GM21717 (cell line): ENCODE measurements at regions not wholly inside any gene's neighbourhood (a gene's known extent, or its start where the extent isn't known, plus 50 kb on each side); places are given as distances from the start of the nearest gene placed in this dataset.

Experiments used
- ATAC-seq: cut with Tn5 transposase; IDR thresholded peaks from one replicate; pipeline ENCODE4 v1.9.1; 2021; ENCODE audit warnings: mild to moderate bottlenecking, moderate library complexity; ENCODE audit not compliant: unreplicated experiment

DNA sequence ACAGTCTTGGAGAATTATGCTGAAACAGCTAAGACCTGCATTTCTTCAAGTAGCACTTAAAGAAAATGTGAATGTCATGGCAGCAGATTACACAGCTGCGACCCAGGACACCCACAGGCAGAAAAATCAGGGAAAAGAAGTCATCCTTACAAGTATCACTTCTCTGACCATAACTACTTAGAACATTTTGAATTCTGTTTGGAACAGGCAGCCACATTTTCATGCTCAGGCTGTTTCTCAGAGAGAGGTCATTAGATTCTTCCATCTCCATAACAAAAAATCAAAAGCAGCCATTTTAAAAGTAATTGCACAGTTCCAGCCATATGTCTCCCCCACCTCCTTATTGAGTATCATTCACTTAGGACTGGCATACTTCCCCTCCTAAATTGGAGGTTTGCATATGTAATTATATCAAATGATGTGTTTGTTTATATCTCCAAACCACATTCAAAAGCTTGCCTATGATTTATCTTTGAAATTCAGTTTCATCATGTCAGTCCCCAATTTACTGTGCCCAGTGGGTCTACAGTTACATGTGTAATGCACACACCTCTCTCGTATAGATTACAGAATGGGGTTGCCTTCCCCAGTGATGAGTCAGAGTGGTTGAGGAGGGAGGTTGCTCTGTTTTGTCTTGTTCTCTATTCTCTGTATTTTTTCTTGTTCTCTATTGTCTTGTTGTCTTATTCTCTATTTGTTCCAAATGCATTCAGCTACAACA lies 276.5 kb upstream of the MTNR1B start:
- no peak for ATAC-seq

DNA sequence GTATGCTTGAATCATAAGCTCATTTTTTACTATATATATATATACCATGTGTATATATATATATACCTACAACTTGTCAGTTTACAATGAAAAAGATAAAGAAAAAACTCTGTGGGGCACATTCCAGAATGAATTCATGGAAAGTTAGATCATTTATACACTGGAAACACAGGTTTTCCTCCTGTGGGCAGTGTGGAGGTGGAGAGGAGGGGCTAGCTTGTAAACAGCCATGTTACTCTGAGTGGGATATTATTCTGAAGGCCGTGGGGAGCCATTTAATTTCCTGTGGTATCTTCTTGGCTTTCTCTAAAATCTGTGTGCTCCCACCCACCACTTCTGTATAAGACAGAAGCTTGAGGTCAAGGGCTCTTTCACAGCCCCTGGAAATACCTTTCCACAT lies 273.4 kb upstream of the MTNR1B start:
- ATAC-seq, result no peak

DNA sequence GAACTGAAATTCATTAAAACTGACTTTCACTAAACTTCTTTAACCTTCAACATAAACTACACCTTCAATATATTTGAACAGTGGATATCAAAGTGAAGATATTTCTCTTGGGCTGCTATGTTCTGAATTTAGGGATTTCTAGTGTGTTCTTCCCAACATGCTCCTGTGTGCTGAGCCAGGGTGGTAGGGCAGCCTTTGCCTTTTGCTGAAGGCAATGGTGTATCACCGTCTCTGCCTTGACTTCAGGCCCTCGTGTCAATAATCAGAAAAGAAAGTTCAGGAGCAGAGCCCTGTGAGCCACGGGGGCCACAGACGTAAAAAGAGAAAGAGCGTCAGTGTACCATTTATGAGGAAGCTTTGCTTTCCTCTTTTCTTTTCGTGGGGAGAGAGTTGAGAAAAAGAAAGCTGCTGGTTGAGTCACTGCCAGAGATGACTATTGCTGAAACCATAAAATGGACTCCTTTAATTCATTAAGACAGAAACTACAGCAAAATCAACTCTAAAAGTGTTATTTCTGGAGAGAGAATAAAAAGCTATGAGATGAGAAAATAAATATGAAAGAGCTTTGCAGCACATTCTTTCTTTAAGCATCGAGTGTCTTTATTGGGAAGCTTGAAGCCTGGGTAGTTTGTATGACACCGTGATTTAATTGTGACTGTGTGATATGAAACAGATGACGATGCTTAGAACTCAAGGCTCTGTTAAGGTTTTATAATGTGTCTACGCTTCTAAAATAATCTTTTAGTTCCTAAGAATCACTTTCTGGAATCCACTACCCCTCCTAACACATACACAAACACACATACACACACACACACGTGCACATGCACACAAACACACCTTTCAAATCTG lies 271.8 kb upstream of the MTNR1B start:
- ATAC-seq, result no peak

DNA sequence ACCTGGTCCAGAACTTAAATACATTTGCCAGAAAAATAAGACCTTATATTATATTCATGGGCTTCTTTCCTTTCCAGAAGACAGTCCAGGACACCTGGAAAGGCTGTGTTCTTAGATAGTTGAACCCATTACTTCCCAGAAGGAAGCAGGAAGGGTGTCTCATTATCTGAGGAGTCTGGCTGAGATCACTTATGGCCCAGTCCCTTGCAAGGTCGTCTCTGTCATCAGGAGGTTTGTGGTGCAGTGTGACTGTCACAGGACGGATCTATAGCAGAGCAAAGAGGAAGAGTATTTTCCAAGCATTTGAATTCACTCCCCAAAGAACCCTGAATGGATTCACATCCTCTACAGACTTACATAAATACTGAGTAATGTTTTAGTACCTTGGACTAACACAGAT lies 270.7 kb upstream of the MTNR1B start:
- no peak for ATAC-seq

DNA sequence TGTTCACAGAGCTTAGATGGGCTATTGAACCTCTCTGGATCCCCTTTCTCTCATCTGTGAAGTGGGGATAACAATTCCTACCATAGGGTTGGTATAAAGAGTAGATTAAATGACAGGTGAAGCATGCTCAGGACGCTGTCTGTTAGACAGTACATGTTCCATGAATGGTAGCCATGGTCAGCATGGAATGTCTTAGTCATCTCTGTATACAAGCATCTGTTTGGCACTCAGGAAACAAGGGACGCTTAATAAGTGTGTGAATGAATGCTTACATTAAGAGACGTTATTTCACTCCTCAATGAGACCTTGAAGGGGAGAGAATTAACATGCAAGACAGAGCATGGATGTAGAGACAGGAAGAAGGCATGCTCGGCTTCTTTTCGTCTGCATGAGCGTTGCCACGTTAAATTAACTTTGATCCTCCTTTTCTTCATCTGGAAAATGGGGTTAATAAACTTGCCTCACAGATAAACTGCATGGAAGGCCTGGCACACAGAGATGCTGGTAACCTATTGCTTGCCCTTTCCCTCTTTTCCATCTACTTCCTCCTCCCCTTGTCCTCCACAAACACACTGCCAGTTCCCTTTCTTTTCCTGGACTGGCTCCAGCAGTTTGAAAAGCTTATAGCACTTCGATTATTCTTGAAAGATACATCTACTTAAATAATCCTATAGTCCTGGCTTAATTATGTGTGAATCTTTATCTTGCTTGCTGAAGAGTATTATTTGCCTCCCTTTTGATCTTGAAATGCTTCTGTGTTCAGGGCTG lies 267.2 kb upstream of the MTNR1B start:
- no peak for ATAC-seq

DNA sequence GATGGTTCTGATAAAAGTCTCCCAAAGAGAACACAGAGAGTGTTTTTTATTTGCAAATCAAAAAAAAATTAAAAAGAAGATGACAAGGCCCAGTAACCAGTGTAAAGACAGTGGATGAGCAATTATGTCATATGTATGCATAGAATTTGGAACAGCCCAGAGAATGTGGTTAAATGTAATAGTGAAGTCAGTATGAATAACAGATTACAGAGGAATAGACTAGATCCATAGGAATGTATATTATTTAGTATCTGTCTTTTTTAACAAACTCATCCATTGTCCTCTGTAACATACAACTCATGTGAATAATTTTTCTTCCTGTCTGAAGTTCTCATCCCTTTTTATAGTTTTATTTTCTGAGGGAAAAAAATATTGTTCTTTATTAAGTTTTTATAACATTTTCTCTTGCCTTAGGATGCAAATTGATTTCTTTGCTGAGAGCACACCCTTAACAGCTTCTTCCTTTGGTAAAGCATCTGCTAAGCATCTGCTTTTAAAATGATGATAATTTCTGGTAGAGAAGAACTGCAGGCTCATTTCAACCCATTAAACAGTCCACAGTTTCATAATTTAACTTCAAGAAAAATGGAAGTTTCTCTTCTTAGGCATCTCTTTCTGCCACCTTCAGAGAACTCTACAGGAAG lies 266.5 kb upstream of the MTNR1B start:
- ATAC-seq, result no peak

DNA sequence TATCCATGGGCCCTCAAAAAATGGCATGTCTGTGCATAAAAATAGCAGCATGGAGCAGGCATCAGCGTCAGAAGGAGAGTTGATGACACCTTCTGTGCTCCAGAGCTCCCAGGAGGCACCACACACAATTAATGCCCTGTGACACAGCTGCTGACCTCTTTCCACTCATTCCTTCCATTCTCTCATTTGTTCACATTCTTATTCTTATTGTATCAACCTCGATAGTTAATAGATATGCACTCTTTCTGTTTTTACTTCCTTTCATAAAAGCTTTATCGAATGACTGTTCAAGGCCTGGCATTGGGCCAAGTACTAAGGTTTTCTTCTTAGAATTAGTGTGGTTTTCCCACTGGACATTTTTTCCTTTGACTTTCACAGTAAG lies 266.0 kb upstream of the MTNR1B start:
- no peak for ATAC-seq

DNA sequence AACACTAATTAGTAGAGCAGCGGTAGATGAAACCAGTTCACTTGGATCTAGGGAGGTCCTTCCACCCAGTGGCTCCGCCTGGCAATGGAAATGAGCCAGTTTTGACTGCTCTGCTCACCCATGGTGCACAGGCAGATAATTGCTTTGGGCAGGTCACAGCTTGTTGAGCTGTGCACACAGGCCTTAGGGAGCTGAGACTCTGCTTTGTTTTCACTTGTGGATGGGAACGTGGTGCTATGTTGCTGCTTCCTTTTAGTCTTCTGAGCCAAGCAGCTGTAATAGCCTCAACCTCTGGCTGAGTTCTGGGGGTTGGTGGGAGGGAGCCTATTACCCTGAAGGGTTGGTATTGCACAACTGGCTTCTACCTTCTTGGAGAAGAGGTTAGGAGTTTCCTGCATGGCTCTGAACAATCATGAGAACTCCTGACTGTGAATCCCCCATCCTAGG lies 262.3 kb upstream of the MTNR1B start:
- ATAC-seq, result no peak

DNA sequence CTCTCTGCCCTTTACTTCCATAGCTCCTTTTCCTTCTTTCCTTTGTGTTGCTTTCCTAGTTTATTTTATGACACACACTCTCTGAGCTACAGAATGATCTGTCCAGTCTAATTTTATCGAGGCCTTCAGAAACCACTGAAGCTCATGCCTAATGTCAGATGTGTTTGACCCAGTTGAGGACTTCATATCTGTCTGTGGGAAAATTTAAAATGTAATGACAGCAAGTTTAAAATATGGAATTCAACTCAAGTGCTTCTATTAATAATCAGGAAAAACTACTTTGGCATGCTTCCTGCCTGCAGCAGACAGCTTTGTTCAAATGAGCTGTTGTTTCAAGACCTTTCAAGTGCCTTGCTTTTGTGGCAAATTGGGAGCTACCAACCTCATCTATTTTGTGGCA lies 261.8 kb upstream of the MTNR1B start:
- no peak for ATAC-seq

DNA sequence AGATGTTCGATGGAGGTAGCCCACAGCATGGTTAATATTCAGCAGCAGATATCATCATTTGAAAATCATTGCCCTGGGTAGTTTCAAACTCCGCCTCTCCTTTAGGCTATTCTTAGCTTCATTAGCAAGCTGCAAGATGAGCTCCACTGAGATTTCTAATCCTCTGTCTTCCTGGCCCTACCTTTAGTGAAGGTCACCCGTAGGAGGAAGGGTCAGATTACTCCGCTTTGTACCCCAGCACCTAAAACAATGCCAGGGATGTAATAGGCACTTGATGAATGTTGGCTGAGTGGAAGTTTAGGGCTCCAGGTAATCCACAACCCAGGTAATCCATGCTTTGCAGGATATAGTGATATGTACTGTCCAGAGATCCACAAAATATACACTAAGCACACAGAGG lies 260.1 kb upstream of the MTNR1B start:
- no peak for ATAC-seq

DNA sequence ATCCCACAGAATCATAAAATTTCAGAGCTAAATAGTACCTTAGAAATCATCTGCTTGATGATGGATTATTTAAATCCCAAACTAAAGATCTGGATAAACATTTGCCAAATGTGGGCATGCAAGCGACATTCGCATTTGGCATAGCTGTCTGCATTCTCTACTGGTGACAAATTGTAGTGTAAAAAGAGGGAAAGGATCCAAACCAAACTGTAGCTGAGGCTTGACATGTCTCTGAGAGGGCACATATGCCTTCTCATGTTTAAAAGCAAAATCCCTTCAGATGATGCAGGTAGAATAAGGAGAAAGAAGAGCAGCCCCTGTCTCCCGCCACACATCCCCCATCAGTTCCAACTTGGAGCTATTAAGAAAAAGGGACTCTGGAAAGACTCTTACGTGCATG lies 257.5 kb upstream of the MTNR1B start:
- ATAC-seq, result no peak

DNA sequence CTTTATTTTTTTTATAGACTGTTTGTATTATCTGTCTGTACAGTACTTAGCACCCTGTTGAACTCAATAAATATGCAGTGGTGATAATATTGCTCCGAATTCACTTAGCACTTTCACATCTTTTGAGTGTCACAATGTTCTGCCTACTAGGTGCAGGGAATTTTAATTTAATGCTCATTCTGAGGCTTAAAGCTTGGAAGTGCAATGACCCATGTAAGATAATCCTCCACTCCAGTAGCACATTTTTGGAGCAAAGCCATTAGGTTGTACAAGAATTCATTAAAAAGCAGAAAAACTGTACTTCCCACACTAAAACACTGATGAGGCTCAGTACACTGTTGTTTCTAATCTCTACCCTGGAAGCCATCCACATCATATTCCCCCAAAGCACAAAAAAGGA lies 255.3 kb upstream of the MTNR1B start:
- no peak for ATAC-seq

DNA sequence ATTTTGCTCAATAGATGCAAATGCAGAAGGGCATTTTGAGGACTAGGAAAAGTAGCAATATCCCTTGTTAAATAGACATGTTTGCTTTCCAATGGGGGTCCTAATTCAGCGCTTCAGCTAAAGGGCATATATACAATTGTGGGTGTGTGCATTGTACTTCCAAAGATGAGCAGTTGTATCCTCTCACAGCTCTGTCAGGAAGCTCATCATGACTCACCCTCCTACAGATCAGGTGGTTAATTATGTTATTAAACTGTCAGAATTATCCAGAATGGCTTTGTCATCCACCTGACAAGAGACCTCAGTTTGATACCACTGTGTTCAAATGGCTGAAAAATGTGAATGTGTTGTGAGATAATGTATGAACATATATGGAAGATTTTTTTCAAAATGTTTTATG lies 252.2 kb upstream of the MTNR1B start:
- ATAC-seq, result no peak

DNA sequence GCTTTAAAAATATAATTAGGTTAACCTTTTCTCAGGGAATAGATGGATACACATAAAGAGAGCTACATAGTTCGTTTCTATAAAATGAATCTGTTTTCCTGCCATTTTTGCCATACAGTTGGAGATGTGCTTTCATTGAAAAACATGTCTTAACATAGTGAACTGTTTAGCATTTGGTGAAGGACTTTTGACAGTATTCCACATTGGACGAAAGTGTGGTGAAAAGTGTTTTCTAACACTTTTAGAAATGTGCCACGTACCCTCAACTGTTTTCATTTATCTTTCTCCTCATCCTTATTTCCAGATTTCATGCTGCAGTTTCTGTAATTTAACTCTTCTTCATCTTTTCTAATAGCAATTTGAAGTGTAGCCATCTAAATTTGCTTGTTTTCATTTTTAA lies 249.1 kb upstream of the MTNR1B start:
- ATAC-seq, result no peak

DNA sequence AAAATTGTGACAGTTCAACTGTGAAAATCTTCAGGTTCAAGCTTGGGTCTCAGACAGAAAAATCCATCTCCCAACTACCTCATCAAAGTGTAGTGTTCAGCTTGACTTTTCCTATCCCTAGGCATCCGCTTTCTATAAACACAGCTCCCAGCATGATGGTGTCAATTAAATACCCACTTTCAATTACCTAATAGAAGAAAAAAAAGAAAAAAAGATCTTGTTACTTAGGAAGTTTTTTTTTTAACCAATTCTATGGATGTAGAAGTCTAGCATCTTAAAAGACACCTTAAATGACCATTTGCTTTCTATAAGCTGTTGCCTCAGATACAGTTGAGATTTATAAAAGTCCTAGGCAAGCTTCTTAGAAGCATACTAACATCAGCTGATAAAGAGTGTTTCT lies 244.1 kb upstream of the MTNR1B start:
- ATAC-seq, result no peak

DNA sequence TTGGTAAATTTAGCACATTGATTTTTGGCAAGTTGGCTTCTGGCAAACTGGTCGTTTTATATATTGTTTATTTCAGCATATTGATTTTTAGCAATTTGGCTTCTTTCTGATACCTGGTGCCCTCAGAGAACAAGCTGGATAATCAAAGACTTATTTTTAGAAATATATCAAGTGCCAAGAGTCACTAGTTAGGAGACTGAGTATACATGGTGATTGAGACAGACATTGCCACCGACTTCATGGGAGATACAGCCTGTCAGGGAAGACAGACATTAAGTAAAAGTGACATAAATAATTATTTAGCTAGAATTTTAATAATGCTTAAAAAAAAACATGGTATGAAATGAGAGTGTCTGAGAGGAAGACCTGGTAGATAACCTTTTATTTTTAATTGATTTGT lies 242.3 kb upstream of the MTNR1B start:
- no peak for ATAC-seq

DNA sequence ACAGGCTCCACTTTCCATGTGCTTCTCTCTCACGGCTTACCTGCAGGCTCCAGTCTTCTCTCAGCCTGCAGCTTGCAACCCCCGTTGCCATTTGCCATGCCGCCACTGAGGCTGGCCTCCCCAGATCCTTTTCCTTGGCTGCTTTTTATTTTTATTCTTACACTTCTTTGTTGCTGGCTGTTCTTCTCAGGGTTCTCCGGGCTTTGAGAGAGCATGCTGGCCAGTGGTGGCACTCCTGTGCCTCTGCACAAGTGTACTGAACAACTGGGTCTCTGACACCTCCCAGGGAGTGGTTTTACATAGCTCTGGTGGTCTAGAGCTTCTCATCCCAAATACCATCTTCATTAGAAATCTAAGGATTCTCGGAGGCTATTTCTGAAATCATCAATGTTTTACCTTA lies 241.7 kb upstream of the MTNR1B start:
- ATAC-seq, result no peak

DNA sequence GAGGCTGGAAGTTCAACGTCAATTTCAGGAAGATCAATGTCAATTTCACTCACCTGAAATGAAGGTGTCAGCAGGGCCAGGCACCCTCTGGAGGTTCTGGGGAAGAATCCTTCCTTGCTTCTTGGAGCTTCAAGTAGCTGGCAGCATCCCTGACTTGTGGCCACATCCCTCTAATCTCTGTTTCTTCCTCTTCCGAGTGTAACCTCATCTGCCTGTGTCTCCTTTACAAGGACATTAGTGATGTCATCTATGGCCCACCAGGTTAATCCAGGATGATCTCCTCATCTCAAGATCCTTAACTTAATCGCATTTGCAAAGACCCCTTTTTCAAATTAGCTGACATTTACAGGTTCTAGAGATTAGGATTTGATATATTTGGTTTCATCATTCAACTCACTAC lies 240.8 kb upstream of the MTNR1B start:
- no peak for ATAC-seq

DNA sequence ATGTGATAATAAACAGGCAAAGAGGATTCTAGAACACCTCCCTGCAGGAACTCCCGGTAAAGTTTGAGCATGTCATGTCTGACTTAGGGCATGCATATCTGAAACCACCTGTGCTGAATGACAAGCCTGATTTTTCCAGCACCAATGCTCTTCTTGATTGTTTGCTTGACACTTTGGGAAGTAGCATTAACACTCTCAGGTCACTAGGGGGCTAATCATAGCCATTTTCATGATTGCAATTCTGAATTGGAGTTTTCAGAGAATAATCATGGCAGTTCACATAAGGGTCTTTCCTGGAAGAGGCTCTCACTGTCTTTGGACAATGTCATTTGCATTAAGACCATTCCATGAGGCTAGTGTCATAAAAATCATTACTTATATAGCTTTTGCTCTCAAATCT lies 234.4 kb upstream of the MTNR1B start:
- no peak for ATAC-seq

DNA sequence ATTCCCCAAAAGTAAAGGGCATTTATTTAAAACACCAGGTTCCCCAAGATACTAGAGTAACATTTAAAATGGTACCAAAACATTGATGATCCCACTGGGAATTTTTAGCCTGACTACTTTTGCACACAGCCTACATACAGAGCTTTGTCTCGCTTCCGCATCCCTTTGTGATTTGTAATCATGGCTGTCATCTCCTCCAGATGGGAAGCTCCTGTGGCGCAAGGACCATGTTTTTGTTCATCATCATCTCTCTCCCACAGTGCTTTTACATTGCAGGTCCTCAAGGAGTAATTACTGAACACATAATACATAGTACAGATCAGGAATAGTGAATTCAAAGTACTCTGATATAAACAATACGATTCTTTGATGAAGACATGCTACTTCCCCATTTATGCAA lies 231.2 kb upstream of the MTNR1B start:
- no peak for ATAC-seq

DNA sequence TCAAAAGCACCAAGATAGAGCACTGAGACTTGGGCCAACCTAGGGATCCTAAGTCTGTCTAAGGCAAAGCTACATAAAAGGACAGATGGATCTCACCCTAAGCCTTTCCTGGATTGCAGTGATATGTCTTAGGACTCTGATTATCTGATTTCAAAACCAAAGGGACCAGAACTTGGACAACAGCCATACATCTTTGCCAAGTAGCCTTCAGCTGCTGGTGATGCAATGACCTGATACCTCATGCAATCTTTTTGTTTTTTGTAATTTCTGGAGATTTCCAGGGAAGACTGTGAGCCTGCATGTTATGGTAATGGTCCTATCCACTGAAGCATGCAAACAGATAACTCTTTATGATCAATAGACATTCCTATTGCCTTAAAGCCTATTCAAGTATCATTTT lies 230.4 kb upstream of the MTNR1B start:
- no peak for ATAC-seq
